Smooth muscle cell (in vitro differentiated cells): ENCODE measurements at regions not wholly inside any gene's neighbourhood (a gene's known extent, or its start where the extent isn't known, plus 50 kb on each side); places are given as distances from the start of the nearest gene placed in this dataset.

Experiments used
- DNase-seq: peaks from one replicate; lab custom pipeline; 2025; ENCODE audit not compliant: unreplicated experiment; lab: John Stamatoyannopoulos, UW
- H2AFZ ChIP-seq: fragments of 200-600 bp; sonication (generic); 2 replicates; pipeline ENCODE4 v1.6.0; 2016; ENCODE audit warnings: antibody characterized with exemption, low read depth, mild to moderate bottlenecking
- H3F3A ChIP-seq: fragments of 200-600 bp; sonication (generic); 2 replicates; pipeline ENCODE4 v1.6.0; 2017; ENCODE audit warnings: antibody characterized with exemption, low read depth
- H3K27ac ChIP-seq: fragments of 200-600 bp; sonication (generic); 2 replicates; pipeline ENCODE4 v1.5.1; 2016; ENCODE audit warnings: low read depth, mild to moderate bottlenecking
- H3K27me3 ChIP-seq: fragments of 200-600 bp; sonication (generic); 2 replicates; pipeline ENCODE4 v1.6.1; 2016; ENCODE audit warnings: low read depth, mild to moderate bottlenecking
- H3K36me3 ChIP-seq: fragments of 200-600 bp; sonication (generic); 2 replicates; pipeline ENCODE4 v1.5.1; 2016; ENCODE audit warnings: low read depth
- H3K4me1 ChIP-seq: fragments of 200-600 bp; sonication (generic); 2 replicates; pipeline ENCODE4 v1.5.1; 2016; ENCODE audit warnings: low read depth
- H3K4me2 ChIP-seq: fragments of 200-600 bp; sonication (generic); 2 replicates; pipeline ENCODE4 v1.6.0; 2016; ENCODE audit warnings: mild to moderate bottlenecking
- H3K4me3 ChIP-seq: fragments of 200-600 bp; sonication (generic); 2 replicates; pipeline ENCODE4 v1.5.1; 2016; ENCODE audit warnings: mild to moderate bottlenecking
- H3K79me2 ChIP-seq: fragments of 200-600 bp; sonication (generic); 2 replicates; pipeline ENCODE4 v1.6.0; 2016; ENCODE audit warnings: low read depth, mild to moderate bottlenecking
- H3K9ac ChIP-seq: fragments of 200-600 bp; sonication (generic); 2 replicates; pipeline ENCODE4 v1.6.0; 2016; ENCODE audit warnings: low read depth
- H3K9me3 ChIP-seq: fragments of 200-600 bp; sonication (generic); replicated peaks from 2 replicates; pipeline ENCODE4 v1.5.1; 2016; ENCODE audit warnings: low read depth
- H4K20me1 ChIP-seq: fragments of 200-600 bp; sonication (generic); 2 replicates; pipeline ENCODE4 v1.6.0; 2016; ENCODE audit warnings: low read depth
- WGBS: methylation state at CpG from one replicate; pipeline ENCODE4 v1.1.7; 2016; ENCODE audit warnings: low lambda C conversion rate; 5-methylcytosine and 5-hydroxymethylcytosine counted together
- TF ChIP-seq, protein P1 (sequence below): fragments of 200-600 bp; sonication (generic); IDR thresholded peaks from 2 replicates; pipeline ENCODE4 v1.5.1; 2017; ENCODE audit warnings: borderline replicate concordance, mild to moderate bottlenecking, antibody characterized with exemption; ENCODE audit not compliant: insufficient read depth, poor library complexity, severe bottlenecking

- WGBS: 78% methylated on average over 1 of the region's 1 CpG
- TF ChIP-seq, protein P1, sequence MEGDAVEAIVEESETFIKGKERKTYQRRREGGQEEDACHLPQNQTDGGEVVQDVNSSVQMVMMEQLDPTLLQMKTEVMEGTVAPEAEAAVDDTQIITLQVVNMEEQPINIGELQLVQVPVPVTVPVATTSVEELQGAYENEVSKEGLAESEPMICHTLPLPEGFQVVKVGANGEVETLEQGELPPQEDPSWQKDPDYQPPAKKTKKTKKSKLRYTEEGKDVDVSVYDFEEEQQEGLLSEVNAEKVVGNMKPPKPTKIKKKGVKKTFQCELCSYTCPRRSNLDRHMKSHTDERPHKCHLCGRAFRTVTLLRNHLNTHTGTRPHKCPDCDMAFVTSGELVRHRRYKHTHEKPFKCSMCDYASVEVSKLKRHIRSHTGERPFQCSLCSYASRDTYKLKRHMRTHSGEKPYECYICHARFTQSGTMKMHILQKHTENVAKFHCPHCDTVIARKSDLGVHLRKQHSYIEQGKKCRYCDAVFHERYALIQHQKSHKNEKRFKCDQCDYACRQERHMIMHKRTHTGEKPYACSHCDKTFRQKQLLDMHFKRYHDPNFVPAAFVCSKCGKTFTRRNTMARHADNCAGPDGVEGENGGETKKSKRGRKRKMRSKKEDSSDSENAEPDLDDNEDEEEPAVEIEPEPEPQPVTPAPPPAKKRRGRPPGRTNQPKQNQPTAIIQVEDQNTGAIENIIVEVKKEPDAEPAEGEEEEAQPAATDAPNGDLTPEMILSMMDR: no peak
Measured at GRCh38 chr16:9365370-9365728, 273.9 kb downstream of the HAPSTR1 start.

DNA sequence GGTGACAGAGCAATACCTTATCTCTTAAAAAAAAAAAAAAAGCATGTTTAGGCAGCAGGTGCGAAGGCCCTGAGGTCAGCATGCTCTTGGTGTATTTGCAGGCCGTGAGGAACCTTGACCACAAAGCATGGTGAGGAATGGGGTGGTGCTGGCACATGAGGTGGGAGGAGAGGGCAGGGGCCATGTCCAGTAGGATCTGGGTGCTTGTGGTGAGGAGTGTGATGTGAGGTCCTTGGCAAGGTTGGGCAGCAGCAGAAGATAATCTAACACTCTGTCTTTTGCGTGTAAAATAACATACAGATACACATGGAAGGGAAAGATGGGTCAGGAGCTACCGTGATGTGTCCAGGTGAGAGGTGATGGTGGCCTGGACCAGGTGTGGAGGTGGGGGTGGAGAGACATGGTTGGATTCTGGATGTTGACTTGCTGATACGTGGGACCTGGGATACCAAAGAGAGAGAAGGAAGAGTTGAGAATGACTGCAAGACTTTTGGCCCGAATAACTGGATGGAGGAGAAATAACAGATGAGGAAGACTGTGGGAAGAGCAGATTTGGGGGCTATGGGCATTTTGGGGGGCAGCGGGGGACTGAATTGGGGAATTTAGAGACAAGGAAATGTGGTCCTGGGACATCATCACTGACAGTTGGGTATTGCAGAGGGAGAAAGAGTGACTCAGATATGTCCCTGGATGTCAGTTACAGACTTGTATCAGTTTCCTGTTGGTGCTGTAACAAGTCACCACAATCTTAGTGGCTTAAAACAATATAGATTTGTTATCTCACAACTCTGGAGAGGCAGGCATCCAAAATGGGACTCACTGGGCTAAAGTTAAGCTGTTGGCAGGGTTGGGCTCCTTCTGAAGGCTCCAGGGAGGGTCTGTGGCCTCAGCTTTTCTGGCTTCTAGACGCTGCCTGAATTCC is 274.9 kb downstream of the HAPSTR1 start:
- H2AFZ ChIP-seq: no peak overlapping the region
- TF ChIP-seq, protein P1: no peak
- H3K9me3 ChIP-seq: no peaks in the 10 kb centered on the region
- H3K9ac ChIP-seq: no peak overlapping the region
- H3K79me2 ChIP-seq: no peaks in the 10 kb centered on the region
- no peak for DNase-seq
- no peaks in the 10 kb centered on the region for H3K27me3 ChIP-seq
- no peak overlapping the region for H3K4me2 ChIP-seq
- no peaks in the 10 kb centered on the region for H3K4me1 ChIP-seq
- H4K20me1 ChIP-seq: no peaks in the 10 kb centered on the region
- no peaks in the 10 kb centered on the region for H3K36me3 ChIP-seq
- H3K4me3 ChIP-seq: no peak overlapping the region
- H3F3A ChIP-seq: no peaks in the 10 kb centered on the region
- 83% methylated on average over 8 of the region's 8 CpGs for WGBS
- no peak overlapping the region for H3K27ac ChIP-seq

More at GRCh38 chr16:9365370-9365728, 273.9 kb downstream of the HAPSTR1 start:
- Histone ChIP-seq H3K4me3 (no peak overlapping the region), H3F3A (no peaks in the 10 kb centered on the region), H3K27me3 (no peaks in the 10 kb centered on the region), H3K9me3 (no peaks in the 10 kb centered on the region), H3K4me1 (no peaks in the 10 kb centered on the region), H3K27ac (no peak overlapping the region), H3K36me3 (no peaks in the 10 kb centered on the region), H3K4me2 (no peak overlapping the region), H3K79me2 (no peaks in the 10 kb centered on the region), H3K9ac (no peak overlapping the region), H4K20me1 (no peaks in the 10 kb centered on the region), H2AFZ (no peak overlapping the region)
- no peak for DNase-seq

DNA sequence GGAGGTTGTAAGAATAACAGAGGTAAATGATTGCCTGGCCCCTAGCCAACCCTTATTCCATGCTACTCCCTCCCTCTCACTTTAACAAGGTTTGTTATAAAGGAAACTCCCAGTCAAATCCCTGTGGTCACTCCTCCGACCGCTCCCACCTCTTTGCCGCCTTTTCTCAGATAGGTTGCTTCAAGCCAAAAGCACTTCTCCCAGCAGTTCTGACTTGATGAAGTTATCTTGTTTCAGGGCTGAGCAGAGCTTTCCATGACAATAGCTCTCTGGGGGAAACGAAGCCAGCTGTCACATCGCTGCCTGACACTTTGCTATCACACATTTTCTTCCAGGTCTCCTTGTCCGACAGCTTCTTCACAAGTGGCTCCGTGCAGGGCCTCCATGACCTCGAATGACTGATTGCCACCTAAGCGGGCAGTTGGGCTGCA is 278.6 kb downstream of the HAPSTR1 start:
- Histone ChIP-seq H3K9me3 (no peaks in the 10 kb centered on the region), H3K79me2 (no peaks in the 10 kb centered on the region), H3K4me1 (no peaks in the 10 kb centered on the region), H3F3A (no peaks in the 10 kb centered on the region), H4K20me1 (no peaks in the 10 kb centered on the region), H3K4me3 (no peak overlapping the region), H3K27me3 (no peaks in the 10 kb centered on the region), H3K9ac (no peak overlapping the region), H2AFZ (no peak overlapping the region), H3K27ac (no peak overlapping the region), H3K36me3 (no peaks in the 10 kb centered on the region), H3K4me2 (no peak overlapping the region)
- DNase-seq: no peak
- TF ChIP-seq, protein P1: no peak
- WGBS: 54% methylated on average over 9 of the region's 9 CpGs
